IMR-90 (cell line): ENCODE measurements at regions not wholly inside any gene's neighbourhood (a gene's known extent, or its start where the extent isn't known, plus 50 kb on each side); places are given as distances from the start of the nearest gene placed in this dataset.

Source experiments
- ATAC-seq: fragments of 200-7000 bp; cut with Tn5 transposase; 2 replicates; pipeline ENCODE4 v1.9.1; 2020; ENCODE audit warnings: low read depth, mild to moderate bottlenecking, moderate library complexity
- BruUV-seq: library from RNA; stranded (reverse); fragments of 400-500 nt; replicated peaks from 2 replicates; lab custom pipeline; 2021; lab: Mats Ljungman, UMichigan
- CTCF ChIA-PET: fragments of 300-600 bp; formaldehyde crosslinking; extraction: SDS; loops from one replicate; lab custom pipeline; 2021; ENCODE audit warnings: antibody characterized with exemption; lab: Yijun Ruan, JAX
- POLR2A ChIA-PET: fragments of 300-600 bp; sonication (Branson Sonifier 250); formaldehyde crosslinking; loops from one replicate; lab custom pipeline; 2022; ENCODE audit warnings: antibody characterized with exemption; ENCODE audit not compliant: unreplicated experiment; lab: Charles Lee
- DNase-seq: peaks from one replicate; pipeline ENCODE4 v3.0.0; 2013
- H2AFZ ChIP-seq: replicated peaks from 2 replicates; pipeline ENCODE3; 2013; ENCODE audit warnings: low read length, mild to moderate bottlenecking; ENCODE audit not compliant: poor library complexity
- H2AK5ac ChIP-seq: 2 replicates; pipeline ENCODE4 v1.6.1; 2013; ENCODE audit warnings: low read depth, low read length, inconsistent platforms
- H2AK9ac ChIP-seq: replicated peaks from 2 replicates; pipeline ENCODE3; 2013; ENCODE audit warnings: mild to moderate bottlenecking, low read depth, low read length, moderate library complexity; ENCODE audit not compliant: poor library complexity
- H2BK120ac ChIP-seq: 2 replicates; pipeline ENCODE4 v1.6.1; 2013; ENCODE audit warnings: low read depth, low read length, inconsistent platforms
- H2BK15ac ChIP-seq: 3 replicates; pipeline ENCODE4 v1.6.1; 2013; ENCODE audit warnings: low read depth, low read length, inconsistent platforms
- H2BK20ac ChIP-seq: 2 replicates; pipeline ENCODE4 v1.6.1; 2013; ENCODE audit warnings: low read depth, mild to moderate bottlenecking, inconsistent platforms, low read length, moderate library complexity
- H2BK5ac ChIP-seq: 2 replicates; pipeline ENCODE4 v1.6.1; 2013; ENCODE audit warnings: mild to moderate bottlenecking, low read depth, low read length, inconsistent platforms; ENCODE audit not compliant: poor library complexity, severe bottlenecking
- H3K14ac ChIP-seq: replicated peaks from 2 replicates; pipeline ENCODE4 v1.6.1; 2013; ENCODE audit warnings: low read depth, low read length, inconsistent platforms
- H3K18ac ChIP-seq: 2 replicates; pipeline ENCODE4 v1.6.1; 2013; ENCODE audit warnings: low read depth, low read length, control low read depth
- H3K23ac ChIP-seq: 2 replicates; pipeline ENCODE4 v1.6.1; 2013; ENCODE audit warnings: low read depth, low read length, inconsistent platforms
- H3K27ac ChIP-seq: 2 replicates; pipeline ENCODE4 v1.5.1; 2013; ENCODE audit warnings: mild to moderate bottlenecking, control low read depth, low read length; ENCODE audit not compliant: insufficient read depth
- H3K27me3 ChIP-seq: 2 replicates; pipeline ENCODE4 v1.6.1; 2013; ENCODE audit warnings: low read length; ENCODE audit not compliant: control insufficient read depth, insufficient read depth
- H3K36me3 ChIP-seq: 2 replicates; pipeline ENCODE4 v1.6.1; 2013; ENCODE audit warnings: low read length, mixed read lengths; ENCODE audit not compliant: control insufficient read depth, insufficient read depth
- H3K4ac ChIP-seq: 2 replicates; pipeline ENCODE4 v1.6.1; 2013; ENCODE audit warnings: low read depth, low read length, inconsistent platforms
- H3K4me1 ChIP-seq: 2 replicates; pipeline ENCODE4 v1.6.1; 2013; ENCODE audit warnings: low read length, mixed read lengths; ENCODE audit not compliant: control insufficient read depth, insufficient read depth
- H3K4me2 ChIP-seq: 2 replicates; pipeline ENCODE4 v1.6.1; 2013; ENCODE audit warnings: low read depth, mild to moderate bottlenecking, control low read depth, low read length, moderate library complexity
- H3K4me3 ChIP-seq: 2 replicates; pipeline ENCODE4 v1.5.1; 2013; ENCODE audit warnings: low read depth, mild to moderate bottlenecking, control low read depth, low read length, moderate library complexity; ENCODE audit not compliant: insufficient read depth
- H3K56ac ChIP-seq: 2 replicates; pipeline ENCODE4 v1.6.1; 2013; ENCODE audit warnings: low read length, inconsistent platforms; ENCODE audit not compliant: insufficient read depth; ENCODE audit errors: extremely low read depth
- H3K79me1 ChIP-seq, 2 experiments: 2 replicates each; pipeline ENCODE4 v1.6.1; 2013; ENCODE audit warnings: low read length in 2 of 2, inconsistent platforms in 1 of 2, low read depth in 1 of 2
- H3K9ac ChIP-seq: 2 replicates; pipeline ENCODE4 v1.6.1; 2013; ENCODE audit warnings: low read depth, low read length, control low read depth
- H3K9me1 ChIP-seq: 2 replicates; pipeline ENCODE4 v1.6.1; 2013; ENCODE audit warnings: low read length, inconsistent platforms; ENCODE audit not compliant: insufficient read depth
- H3K9me3 ChIP-seq: 2 replicates; pipeline ENCODE4 v1.6.1; 2013; ENCODE audit warnings: low read length; ENCODE audit not compliant: control insufficient read depth, insufficient read depth
- H4K20me1 ChIP-seq: 2 replicates; pipeline ENCODE4 v1.6.1; 2013; ENCODE audit warnings: low read length, inconsistent platforms; ENCODE audit not compliant: insufficient read depth
- H4K5ac ChIP-seq: 2 replicates; pipeline ENCODE4 v1.6.1; 2013; ENCODE audit warnings: mild to moderate bottlenecking, low read depth, low read length, control low read depth
- H4K8ac ChIP-seq, 2 experiments: 2 replicates each; pipeline ENCODE4 v1.6.1; 2013; ENCODE audit warnings: low read depth in 2 of 2, low read length in 2 of 2, control low read depth in 1 of 2, inconsistent platforms in 1 of 2
- H4K91ac ChIP-seq: 2 replicates; pipeline ENCODE4 v1.6.1; 2013; ENCODE audit warnings: low read depth, low read length, inconsistent platforms; ENCODE audit not compliant: insufficient read depth
- BHLHE40 ChIP-seq: fragments of 150-350 bp; IDR thresholded peaks from 2 replicates; pipeline ENCODE4 v1.6.1; 2016; ENCODE audit warnings: mild to moderate bottlenecking, low read depth, low read length
- CHD1 ChIP-seq: IDR thresholded peaks from 2 replicates; pipeline ENCODE4 v1.6.1; 2012; ENCODE audit warnings: low read depth, low read length, improper control_type of control experiment
- MAZ ChIP-seq: IDR thresholded peaks from 2 replicates; pipeline ENCODE4 v1.6.1; 2012; ENCODE audit warnings: low read depth, mild to moderate bottlenecking, low read length, improper control_type of control experiment, moderate library complexity, borderline replicate concordance
- MXI1 ChIP-seq: IDR thresholded peaks from 2 replicates; pipeline ENCODE4 v1.6.1; 2012; ENCODE audit warnings: low read depth, mild to moderate bottlenecking, low read length, moderate library complexity, borderline replicate concordance
- NFE2L2 ChIP-seq: fragments of 150-350 bp; IDR thresholded peaks from 2 replicates; pipeline ENCODE4 v1.6.1; 2016; ENCODE audit warnings: low read depth, mild to moderate bottlenecking, low read length
- POLR2A ChIP-seq: IDR thresholded peaks from 2 replicates; pipeline ENCODE4 v1.6.1; 2012; ENCODE audit warnings: mild to moderate bottlenecking, low read depth, low read length
- RAD21 ChIP-seq: IDR thresholded peaks from 2 replicates; pipeline ENCODE4 v1.6.1; 2012; ENCODE audit warnings: low read length, improper control_type of control experiment
- WGBS, 2 experiments: methylation state at CpG; one replicate each; pipeline versions ENCODE4 v1.1.5 to v1.1.7; 2013; ENCODE audit warnings: missing lambda C conversion rate in 2 of 2; ENCODE audit not compliant: insufficient read length in 1 of 2; ENCODE audit errors: extremely low coverage in 2 of 2; 5-methylcytosine and 5-hydroxymethylcytosine counted together
- dilution Hi-C: fragments of 300-500 bp; cut with HindIII; formaldehyde crosslinking; loops from one replicate; pipeline ENCODE4 v1.14.3; 2018; ENCODE audit warnings: low sequenced_read_pairs; ENCODE audit not compliant: unreplicated experiment
- in situ Hi-C: fragments of 300-500 bp; cut with MboI; formaldehyde crosslinking; loops from 3 replicates; pipeline ENCODE4 v1.14.3; 2019; ENCODE audit warnings: low sequenced_read_pairs, inconsistent platforms, mixed read lengths
- intact Hi-C: fragments of 100-400 bp; cut with micrococcal nuclease; formaldehyde crosslinking; loops from 2 replicates; pipeline ENCODE4 v1.10.0; 2022
- TF ChIP-seq, protein P1 (sequence below): fragments of 150-350 bp; IDR thresholded peaks from 2 replicates; pipeline ENCODE4 v1.6.1; 2016; ENCODE audit warnings: low read depth, mild to moderate bottlenecking, low read length, moderate library complexity, borderline replicate concordance

DNA sequence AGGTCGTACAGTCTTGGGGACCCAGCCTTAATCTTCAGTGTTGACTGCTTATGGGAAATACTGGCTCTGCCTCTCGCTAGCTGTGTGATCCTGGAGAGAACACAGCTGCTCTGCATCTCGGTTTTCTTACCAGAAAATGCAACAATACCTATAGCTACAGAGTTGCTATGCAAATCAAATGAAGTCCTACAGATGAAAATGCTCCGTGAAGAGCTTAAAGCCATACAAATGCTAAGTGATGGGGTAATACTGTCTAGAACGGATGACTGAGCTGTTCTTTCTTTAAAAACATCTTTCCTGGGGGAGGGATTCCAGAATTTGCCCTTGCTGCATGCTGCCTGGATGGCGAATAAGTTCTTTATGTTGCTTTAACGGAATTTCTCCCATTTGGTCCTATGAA, 132.0 kb downstream of the ZBTB18 start:
- Histone ChIP-seq H4K91ac (no peak overlapping the region), H4K5ac (no peak overlapping the region), H3K4me1 (0 out of 2 replicates have a peak, but pooled peaks cover 1% of the 10 kb centered on the region), H3K9me3 (no peaks in the 10 kb centered on the region), H4K8ac (no peak overlapping the region), H3K14ac (no peak overlapping the region), H3K23ac (no peak overlapping the region), H3K9ac (no peak overlapping the region), H3K36me3 (no peaks in the 10 kb centered on the region), H2BK120ac (no peak overlapping the region), H2AFZ (no peak overlapping the region), H3K79me1 (no peaks in the 10 kb centered on the region), H3K4me3 (no peak overlapping the region), H3K9me1 (no peaks in the 10 kb centered on the region; the same call in 1 of the 2 replicates), H2BK20ac (no peak overlapping the region), H2BK15ac (no peak overlapping the region), H3K27me3 (no peaks in the 10 kb centered on the region; the same call in 1 of the 2 replicates), H3K18ac (no peak overlapping the region), H4K20me1 (no peaks in the 10 kb centered on the region), H2AK5ac (no peak overlapping the region), H2BK5ac (no peak overlapping the region), H3K56ac (no peak overlapping the region), H2AK9ac (no peak overlapping the region), H3K4ac (no peak overlapping the region), H3K27ac (no peak overlapping the region), H3K4me2 (no peak overlapping the region)
- dilution Hi-C loops (no loop called here), intact Hi-C loops (no loop called here), in situ Hi-C loops (no loop called here)
- POLR2A ChIA-PET = no interaction called here
- WGBS, 2 experiments = no CpG with 5 or more reads among the region's 7 CpGs
- ATAC-seq (no peak), DNase-seq (no peak)
- CTCF ChIA-PET = no interaction called here
- TF ChIP-seq POLR2A (no peak), CHD1 (no peak), MAZ (no peak), BHLHE40 (no peak), RAD21 (no peak), MXI1 (no peak), NFE2L2 (no peak)
- TF ChIP-seq, protein P1, sequence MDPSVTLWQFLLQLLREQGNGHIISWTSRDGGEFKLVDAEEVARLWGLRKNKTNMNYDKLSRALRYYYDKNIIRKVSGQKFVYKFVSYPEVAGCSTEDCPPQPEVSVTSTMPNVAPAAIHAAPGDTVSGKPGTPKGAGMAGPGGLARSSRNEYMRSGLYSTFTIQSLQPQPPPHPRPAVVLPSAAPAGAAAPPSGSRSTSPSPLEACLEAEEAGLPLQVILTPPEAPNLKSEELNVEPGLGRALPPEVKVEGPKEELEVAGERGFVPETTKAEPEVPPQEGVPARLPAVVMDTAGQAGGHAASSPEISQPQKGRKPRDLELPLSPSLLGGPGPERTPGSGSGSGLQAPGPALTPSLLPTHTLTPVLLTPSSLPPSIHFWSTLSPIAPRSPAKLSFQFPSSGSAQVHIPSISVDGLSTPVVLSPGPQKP = no peak
- no TSS peak for BruUV-seq
